ENCODE measurements at regions not wholly inside any gene's neighbourhood (a gene's known extent, or its start where the extent isn't known, plus 50 kb on each side); places are given as distances from the start of the nearest gene placed in this dataset.

GRCh38 chr2:21535826-21536225 is 412.1 kb downstream of the TDRD15 start:
- TF ChIP-seq ZNF274 (IDR thresholded peaks at IDR 0.05; ENCODE audit: low read depth, low read length) (no peak), YY1 (IDR thresholded peaks at IDR 0.05; ENCODE audit: insufficient read depth, insufficient read length) (no peak), SUZ12 (IDR thresholded peaks at IDR 0.05; ENCODE audit: extremely low read depth, insufficient read depth, insufficient read length) (no peak)
